NCI-H2081 treated with DMSO at 0.1 percent for 48 hours (cell line): ENCODE measurements at regions not wholly inside any gene's neighbourhood (a gene's known extent, or its start where the extent isn't known, plus 50 kb on each side); places are given as distances from the start of the nearest gene placed in this dataset.

Source experiments
- DNase-seq: peaks from one replicate; lab custom pipeline; 2025; lab: John Stamatoyannopoulos, UW

DNA sequence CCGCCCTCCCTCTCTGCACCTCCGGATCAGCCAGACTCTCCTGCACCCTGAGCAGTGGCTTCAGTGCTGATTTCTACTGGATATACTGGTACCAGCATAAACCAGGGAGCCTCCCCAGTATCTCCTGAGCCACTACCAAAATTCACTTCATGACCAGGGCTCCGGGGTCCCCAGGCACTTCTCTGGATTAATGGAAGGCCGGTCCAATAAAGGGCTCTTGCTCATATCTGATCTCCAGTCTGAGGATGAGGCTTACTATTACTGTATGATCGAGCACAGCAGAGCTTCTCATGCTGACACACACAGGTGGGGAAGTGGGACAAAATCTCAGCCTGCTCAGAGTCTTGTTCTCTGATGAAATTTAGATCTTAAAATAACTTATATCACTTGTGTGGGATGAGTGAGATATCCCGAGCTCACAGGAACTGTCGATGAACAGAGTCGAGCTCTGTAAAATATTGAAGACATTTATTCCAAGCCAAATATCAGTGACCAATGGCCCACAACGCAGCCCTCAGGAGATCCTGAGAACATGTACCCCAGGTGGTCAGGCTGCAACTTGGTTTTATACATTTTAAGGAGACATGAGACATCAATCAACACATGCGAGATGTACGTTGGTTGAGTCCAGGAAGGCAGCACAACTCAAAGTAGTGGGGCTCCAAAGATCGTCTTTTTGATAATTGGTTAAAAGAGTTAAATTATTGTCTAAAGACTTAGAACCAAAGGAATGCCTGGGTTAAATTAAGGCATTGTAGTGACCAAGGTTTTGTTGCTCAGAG lies 93.0 kb upstream of the TOP3B start:
- no peak for DNase-seq

DNA sequence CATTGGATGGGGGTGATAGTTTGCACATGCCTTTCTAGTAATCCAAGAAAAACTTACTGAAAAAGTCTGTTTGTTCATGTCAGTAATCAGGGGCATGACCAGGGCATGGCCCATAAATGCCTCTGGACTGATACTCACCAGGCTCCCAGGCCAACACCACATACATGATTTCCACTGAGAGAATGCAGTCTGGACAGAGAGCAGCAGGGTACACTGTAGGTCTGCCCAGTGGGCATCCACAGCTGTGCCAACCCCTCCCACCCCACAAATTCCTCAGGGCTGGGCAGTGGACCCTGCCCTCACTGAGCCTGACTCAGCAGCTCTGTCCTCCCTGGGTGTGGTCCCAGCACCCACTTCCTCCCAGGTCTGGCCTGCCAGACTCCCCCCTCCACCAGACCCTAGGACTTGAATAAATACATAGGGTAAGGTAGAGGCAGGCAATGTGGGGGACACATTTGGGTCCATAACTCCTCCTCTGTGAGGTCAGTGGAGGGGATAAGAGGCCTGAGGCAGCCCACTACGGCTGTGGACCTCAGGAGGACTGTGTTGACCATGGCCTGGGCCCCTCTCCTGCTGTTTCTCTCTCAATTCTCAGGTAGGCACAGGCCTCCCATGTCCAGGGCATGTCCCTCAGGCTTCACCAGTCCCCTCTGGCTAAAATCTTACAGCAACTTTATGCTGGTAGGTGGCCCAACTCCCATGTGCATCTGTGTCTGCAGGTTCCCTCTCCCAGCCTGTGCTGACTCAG lies 92.2 kb upstream of the TOP3B start:
- no peak for DNase-seq

DNA sequence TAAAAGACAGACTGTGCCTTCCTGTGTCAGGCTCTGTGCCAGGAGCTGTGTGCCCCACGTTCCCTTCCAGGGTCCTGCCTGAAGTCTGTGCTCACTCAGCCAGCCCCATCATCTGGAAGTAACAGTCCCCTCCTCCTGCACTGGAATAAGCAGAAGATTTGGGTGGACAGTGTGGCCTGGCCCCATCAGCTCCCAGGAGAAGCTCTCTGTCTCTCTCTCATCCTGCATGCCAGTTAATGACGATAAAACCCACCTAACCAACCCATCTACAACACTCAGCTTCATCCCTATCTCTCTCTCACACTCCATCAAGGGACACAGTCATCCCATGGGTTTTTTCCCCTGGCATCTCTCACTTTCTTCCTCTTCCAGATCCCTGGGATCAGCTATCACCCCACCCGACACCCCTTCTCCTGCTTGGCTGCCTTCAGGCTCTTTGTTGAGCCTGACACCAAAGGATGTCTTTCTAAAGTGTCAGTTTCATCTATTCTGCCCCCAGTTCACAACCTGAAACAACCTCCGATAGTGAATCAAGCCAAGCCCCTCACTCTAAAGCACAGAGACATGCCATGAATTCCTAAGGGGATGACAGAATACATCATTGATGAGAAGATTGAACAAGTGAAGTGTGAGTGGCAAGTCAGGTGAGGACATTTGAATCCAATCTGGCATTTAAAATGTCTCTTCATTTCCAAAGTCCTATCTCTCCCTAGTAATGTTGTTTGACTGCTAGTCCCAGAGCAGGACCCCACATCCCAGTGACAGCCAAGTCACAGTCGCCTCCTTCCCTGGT lies 91.4 kb upstream of the TOP3B start:
- no peak for DNase-seq

DNA sequence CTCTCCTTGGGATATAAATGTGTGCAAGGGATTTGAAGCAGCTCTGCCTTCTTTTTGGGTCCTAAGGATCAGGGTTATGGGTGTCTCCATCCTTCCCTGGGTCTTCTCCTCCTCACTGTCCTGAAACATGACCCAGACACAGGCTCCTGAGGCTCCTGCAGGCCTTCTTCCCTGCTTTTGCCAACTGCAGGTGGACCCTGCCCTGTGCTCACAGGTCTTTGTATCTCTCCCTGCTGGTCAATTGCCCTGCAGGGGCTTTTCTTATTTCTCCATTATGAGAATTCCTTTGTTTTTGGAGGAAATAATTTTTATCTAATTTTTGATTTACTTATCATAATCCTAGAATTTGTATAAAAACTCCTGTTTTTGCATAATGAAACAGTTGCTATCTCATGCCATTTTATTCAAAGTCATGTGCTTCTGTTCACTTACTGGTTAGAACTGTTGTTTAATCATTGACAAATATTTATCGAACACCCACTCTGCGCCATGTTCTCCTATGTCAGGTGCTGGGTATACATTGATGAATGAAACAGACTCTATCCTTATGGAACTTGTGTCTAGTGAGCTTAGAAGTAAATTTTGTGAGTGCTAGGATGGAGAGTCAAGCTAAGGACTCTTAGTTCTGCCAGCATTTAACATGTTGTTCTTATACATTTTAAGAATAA lies 89.7 kb upstream of the TOP3B start:
- no peak for DNase-seq

DNA sequence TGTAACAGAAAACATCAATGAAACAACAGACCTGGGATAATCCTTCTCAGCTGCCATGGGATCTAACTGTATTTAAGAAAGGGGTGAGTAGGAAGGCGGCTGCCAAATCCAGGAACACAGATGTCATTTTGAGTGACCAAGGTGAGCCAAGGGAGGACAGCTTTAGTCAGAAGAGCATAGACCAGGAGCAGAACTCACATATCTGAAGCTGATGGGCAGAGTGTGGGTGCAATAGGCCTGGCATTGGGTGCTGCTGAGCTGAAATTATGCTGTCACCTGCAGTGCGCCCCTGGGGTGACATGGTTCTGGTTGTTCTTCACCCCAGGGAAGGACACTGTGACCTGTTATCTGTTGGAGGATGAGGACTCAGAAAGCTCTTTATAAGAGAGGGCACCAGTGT lies 88.9 kb upstream of the TOP3B start:
- DNase-seq: no peak

DNA sequence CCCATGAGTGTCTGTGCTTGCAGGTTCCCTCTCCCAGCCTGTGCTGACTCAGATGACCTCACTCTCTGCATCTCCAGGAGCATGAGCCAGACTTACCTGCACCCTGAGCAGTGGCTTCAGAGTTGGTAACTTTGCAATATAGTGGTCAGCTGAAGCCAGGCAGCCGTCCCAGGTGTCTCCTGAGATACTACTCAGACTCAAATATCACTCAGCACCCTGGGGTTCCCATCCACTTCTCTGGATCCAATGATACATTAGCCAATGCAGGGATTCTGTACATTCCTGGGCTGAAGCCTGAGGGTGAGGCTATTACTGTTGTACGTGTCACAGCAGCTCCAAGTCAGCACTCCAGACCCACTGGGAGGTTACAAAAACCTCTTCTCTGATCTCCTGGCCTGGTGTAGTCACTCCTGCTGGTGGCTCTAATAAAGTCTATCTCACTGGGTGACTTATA lies 87.8 kb upstream of the TOP3B start:
- no peak for DNase-seq

DNA sequence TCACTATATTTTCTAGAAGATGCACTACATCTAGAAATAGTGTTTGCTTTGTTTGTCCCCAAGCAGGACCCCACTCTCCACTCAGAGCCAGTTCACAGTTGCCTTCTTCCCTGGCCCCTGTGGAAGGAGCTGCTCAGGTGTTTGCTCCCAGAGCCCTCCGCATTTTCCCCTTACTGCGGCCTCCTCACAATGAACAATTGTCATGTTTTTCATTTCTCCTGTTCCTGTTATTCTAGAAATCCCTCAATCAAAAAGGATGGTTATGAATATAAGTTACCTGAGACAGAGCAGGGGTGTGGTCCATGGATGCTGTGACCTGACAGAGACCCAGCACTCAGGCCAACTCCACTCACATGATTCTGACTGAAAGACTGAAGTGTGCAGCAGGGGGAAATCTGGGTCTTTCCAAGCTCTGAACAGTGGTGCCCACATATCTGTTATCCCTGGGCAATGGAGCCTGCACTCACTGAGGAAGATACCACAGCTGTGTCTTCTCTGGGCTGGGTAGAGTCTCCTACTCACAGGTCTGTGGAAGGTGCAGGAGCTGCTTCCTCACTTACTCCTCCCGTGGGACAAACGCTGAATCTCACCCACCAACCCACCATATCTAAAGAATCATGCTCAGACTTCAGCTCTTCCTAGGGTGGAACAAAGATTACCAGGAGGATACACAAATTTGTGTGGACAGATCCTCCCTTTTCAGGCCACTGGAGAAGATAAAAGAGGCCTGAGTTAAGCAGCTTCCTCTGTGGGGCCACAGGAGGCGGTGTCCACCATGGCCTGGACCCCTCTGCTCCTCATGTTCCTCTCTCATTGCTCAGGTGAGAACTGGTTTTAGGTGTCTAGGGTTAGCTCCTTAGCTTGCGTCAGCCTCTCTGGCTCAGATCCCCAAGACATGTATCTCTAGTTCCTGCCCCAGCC lies 87.1 kb upstream of the TOP3B start:
- no peak for DNase-seq

DNA sequence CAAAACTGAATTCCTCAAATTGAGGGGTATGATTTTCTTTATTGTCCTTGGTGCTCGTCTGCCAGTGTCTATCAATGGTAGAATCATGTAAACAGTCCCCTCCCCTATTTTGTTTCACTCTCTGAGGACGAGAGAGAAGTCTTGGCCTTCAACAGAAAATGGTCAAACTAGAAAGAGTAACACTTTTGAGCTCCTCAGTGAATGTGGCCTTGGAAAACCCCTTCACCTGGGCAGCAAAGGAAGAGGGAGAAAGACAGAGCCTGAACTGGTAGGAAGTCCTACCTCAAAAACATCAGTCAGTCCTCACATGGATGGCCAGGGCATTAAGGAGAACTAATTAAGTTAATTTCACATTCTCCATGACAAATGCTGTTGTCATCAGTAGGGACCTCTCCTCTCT lies 86.1 kb upstream of the TOP3B start:
- no peak for DNase-seq

DNA sequence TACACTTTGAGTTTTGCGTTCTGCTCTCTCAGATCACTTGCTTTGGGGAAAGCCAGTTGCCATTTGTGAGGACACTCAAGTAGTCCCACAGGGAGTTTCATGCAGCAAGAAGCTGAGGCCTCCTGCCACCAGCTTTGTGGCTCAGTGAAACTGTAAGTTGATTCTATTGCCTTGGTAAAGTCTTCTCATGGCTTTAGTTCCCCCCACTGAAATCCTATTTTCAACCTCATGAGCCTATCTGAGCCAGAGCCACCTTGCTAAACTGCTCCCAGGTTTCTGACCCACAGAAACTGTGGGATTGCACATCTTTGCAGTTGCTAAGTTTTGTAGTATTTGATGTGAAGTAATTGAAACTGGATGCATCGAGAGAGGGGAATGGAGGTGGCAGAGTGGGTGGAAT lies 85.4 kb upstream of the TOP3B start:
- DNase-seq: no peak

DNA sequence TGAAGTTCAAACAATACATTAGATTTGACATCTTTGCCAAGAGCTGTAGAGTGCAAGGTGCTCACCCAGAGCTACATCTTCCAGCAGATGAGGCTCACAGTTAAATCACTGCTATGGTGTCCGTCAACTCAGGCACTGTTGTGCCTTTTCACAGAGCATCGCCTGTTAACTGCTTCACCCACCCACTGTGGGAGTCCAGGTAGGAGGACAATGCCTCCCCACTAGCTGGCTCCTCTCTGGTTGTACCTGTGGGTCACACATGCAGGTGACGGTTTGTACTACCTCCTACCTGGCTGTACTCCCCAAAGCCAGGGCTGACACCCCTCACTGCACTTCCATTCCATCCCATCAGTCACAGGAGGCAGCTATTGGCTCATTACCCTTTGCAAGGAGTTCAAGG lies 84.6 kb upstream of the TOP3B start:
- DNase-seq: no peak

DNA sequence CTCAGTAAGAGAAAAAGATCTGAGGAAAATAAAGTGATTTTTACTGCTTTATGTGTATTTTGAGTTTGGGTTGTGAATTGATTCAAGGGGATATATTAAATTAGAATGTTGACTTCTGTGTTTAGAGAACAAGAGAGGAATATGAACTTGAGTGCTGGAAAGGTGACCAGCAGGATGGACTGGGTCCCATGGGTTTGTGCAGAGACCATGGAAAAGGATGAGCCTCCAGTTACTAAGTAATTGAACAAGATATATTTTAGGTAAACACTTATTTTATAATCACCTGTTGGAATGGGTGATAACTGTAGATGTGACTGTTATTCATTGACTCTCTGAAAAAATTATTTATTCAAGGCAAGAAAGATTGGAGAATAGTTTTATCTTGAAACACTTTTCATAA lies 82.0 kb upstream of the TOP3B start:
- DNase-seq: no peak

DNA sequence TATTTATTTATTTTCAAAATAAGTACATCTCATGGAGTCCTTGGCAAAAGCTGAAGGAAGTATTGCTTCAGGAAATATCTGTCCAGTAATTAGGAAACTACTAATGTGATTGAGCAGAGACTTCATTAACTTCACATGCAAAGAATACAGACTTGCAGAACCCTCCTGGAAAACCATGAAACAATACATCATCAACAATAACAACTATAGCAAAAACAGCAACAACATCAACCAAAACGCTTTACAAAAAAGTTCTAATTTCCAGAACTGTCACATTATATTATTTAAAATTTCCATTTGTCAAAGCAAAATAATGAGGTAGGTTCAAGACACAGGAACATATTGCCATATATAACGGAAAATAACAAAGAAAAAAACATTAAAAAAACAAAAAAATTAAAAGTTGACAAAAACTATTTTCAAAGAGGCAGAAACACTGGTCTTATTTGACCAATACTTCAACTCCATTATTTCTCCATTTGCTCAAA lies 79.8 kb upstream of the TOP3B start:
- no peak for DNase-seq

DNA sequence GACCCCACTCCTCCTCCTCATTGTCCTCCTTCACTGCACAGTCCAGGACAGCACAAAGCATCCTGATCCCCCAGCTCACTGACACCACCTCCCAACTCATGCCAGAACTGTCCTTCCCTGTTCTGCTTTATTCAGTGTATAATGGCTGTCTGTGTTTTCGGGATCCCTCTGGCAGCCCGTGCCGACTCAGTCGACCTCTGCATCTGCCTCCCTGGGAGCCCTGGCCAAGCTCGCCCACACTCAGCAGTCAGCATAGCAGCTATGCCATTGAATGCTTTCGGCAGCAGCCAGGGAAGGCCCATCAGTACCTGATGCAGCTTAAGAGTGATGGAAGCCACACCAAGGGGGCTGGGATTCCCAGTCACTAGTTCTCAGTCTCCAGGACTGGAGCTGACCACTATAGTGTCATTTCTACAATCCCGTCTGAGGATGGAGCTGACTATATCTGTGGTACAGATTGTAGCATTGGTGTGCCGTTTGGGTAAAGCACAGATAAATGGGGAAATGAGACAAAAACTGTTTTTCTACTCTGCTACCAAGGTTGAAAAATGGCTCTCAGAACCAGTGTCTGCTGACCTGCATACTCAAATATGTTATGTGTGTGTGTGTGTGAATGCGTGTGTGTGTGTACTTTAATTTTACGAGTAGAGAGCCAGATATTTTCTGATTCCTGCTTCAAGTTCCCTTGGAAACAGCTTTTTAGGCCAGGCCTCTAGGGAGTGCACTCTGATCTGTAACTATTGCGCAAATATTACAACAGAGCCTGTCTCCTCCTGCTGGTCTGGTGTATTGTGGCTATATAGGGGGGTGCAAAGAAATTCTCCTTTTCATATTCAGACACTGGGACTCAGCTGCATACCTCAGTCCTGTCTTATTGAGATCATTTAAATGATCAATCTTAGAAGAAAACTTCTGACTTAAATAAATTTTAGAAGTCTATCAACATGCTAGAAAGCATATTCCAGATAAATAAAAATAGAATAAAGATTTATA lies 78.8 kb upstream of the TOP3B start:
- DNase-seq: peak; percentile 17

DNA sequence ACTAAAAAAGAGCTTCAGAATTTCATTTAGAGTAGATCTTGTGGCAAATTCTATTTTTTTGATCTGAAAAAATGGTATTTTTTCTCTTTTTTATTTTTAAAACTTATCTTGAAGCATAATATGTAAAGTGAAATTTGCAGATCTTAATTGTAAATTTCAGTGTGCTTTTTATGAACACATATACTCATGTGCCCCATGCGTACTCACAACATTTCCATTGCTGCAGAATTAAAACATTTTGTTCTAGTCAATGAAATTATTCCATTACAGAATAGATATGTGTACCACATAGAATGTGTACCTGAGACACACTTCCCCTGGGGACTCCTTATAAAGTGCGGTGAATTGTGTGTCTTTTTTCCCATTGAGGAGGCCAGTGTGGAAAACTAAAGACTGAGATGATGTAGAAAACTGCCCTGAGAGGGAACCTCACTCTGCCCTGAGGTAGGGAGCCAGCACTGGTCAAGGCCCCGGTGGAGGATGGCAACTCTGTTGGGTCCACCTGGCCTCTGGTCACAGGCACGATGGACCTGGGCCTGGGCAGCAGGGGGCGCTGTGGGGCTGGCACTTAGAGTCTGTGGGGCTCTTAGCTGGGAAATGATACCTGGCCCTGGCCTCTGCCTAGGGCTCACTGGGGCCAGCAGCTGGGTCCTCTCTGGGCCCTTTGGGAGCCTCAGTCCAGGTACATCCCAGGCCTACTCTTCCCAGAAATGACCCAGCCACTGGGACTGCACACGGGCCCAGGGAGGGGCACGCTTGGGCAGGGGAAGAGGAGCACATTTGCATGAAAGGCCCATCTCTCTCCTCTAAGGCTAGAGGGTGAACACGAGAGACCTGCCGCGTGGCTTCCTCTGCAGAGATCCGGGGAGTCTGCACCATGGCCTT lies 77.9 kb upstream of the TOP3B start:
- DNase-seq: no peak

DNA sequence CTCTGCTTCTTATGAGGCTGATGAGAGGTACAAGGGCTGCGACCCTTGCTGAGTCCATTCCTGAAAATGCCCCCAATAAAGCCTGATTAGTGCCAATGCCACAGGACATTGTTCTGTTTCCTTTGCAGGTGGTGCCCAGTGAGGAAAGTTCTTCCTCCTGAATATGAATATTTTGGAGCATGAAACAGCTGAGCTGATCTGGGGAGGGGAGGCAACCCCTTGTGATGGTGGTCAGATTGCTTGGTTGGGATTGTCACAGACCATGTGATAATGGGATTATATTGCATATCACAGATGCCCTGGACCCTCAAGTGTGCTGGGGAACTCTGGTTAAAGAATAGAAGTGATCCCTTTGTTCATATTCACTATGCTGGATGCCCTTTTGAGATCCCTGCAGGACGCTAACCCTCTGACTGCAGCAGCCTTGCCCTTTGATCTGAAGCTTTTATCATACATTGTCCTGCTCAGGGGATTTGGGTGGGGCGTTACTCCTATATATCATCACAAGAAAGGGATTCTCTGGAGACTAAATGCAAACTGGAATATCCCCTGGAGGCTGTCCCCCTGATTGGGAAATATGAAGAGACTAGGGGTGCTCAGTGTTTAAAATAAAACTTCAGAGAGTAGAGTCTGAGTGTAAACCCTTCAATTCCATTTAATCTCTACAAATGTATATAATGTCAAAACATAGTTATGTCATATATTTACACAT lies 76.9 kb upstream of the TOP3B start:
- DNase-seq: no peak

DNA sequence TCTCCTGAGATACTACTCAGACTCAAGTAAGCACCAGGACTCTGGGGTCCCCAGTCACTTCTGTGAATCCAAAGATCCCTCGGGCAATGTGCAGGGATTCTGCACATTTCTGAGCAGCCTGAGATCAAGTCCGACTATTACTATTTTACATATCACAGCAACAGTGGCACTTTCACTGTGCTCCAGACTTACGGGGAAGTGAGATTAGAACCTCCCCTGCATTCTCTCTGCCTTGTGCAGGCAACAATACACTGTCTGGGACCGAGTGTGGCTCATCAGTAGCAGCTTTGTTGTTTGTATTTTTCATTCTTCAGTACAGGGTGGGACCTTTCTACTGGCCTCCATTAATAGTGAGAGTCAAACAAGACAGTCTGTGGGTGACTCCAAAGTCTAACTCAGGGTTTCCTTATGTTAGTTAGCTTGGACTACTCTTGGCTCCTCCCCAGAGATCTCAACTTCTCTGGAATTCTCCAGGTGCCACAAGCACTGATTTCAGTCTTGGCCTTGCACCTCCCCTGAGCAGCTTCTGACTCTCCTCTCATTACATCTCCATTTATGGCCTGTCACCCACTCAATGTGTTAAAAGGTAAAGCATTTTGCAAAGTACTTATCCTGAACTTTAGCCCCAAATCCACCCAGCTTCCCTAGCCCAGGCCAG lies 76.2 kb upstream of the TOP3B start:
- no peak for DNase-seq

DNA sequence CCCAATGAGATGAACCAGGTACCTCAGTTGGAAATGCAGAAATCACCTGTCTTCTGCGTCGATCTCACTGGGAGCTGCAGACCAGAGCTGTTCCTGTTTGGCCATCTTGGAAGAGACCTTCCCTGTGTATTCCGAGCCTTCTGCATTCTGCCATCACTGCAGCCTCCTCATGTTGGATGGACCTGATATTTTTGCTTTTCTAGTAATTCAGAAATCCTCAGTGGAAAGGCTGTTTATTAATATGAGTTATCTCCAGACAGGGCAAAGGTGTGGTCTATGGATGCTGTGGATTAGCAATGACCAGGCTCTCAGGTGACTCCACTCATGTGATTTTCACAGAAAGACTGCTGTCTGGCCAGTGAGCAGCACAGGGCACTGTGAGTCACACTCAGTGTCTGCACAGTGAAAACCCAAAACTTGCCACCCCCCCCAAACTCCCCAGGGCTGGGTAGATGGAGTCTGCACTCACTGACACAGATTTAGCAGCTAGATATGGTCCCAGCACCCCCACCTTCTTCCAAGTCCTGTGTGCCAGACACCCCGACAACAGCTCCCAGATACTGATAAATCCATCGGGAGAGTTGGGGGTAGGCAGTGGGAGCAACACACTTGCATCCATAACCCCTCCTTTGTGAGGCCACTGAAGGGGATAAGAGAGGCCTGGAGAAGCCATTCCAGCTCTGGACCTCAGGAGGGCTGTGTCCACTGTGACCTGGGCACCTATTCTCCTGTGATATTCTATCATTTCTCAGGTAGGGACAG lies 75.2 kb upstream of the TOP3B start:
- DNase-seq: no peak
